OCI-LY1 (cell line): ENCODE measurements at regions not wholly inside any gene's neighbourhood (a gene's known extent, or its start where the extent isn't known, plus 50 kb on each side); places are given as distances from the start of the nearest gene placed in this dataset.

Experiments
- CTCF ChIP-seq: fragments of 200-600 bp; sonication (generic), shearing (Covaris generic); IDR thresholded peaks from 2 replicates; pipeline ENCODE4 v1.5.1; 2017; ENCODE audit warnings: mild to moderate bottlenecking, antibody characterized with exemption, low read length, moderate library complexity, mixed read lengths
- EZH2 ChIP-seq: fragments of 200-600 bp; sonication (generic), shearing (Covaris generic); IDR thresholded peaks from 2 replicates; pipeline ENCODE4 v1.8.0; 2017; ENCODE audit warnings: borderline replicate concordance, mixed run types, mild to moderate bottlenecking, antibody characterized with exemption, low read length, moderate library complexity, mixed read lengths

- TF ChIP-seq CTCF (no peak), EZH2 (no peak)
Observed at GRCh38 chr13:56893843-56894242, 246.9 kb upstream of the PRR20A start.
